H9 (cell line): ENCODE measurements at regions not wholly inside any gene's neighbourhood (a gene's known extent, or its start where the extent isn't known, plus 50 kb on each side); places are given as distances from the start of the nearest gene placed in this dataset.

ENCODE experiments used
- DNase-seq: peaks from one replicate; pipeline ENCODE4 v3.0.0-alpha.2; 2017
- H2AFZ ChIP-seq: one replicate; pipeline ENCODE4 v1.6.1; 2013; ENCODE audit warnings: mild to moderate bottlenecking, low read length, control low read depth, moderate library complexity
- H2AK5ac ChIP-seq: 2 replicates; pipeline ENCODE4 v1.6.1; 2013; ENCODE audit warnings: low read length, control low read depth, mixed read lengths; ENCODE audit not compliant: insufficient read length
- H2BK120ac ChIP-seq: one replicate; pipeline ENCODE4 v1.6.1; 2013; ENCODE audit warnings: low read depth, mild to moderate bottlenecking, low read length, control low read depth, inconsistent platforms; ENCODE audit not compliant: poor library complexity, severe bottlenecking
- H2BK12ac ChIP-seq: 2 replicates; pipeline ENCODE4 v1.6.1; 2013; ENCODE audit warnings: low read length, control low read depth, mixed read lengths, low read depth; ENCODE audit not compliant: insufficient read length
- H2BK15ac ChIP-seq: 2 replicates; pipeline ENCODE4 v1.6.1; 2013; ENCODE audit warnings: low read depth, low read length, control low read depth
- H2BK20ac ChIP-seq: one replicate; pipeline ENCODE4 v1.6.1; 2013; ENCODE audit warnings: low read depth, mild to moderate bottlenecking, low read length, control low read depth, inconsistent platforms; ENCODE audit not compliant: poor library complexity, severe bottlenecking
- H2BK5ac ChIP-seq: 2 replicates; pipeline ENCODE4 v1.6.1; 2013; ENCODE audit warnings: low read length, control low read depth, mixed read lengths; ENCODE audit not compliant: insufficient read length
- H3K14ac ChIP-seq: 2 replicates; pipeline ENCODE4 v1.6.1; 2013; ENCODE audit warnings: low read length, control low read depth; ENCODE audit not compliant: insufficient read depth
- H3K18ac ChIP-seq: 2 replicates; pipeline ENCODE4 v1.6.1; 2013; ENCODE audit warnings: low read depth, mild to moderate bottlenecking, mixed read lengths, low read length, control low read depth; ENCODE audit not compliant: insufficient read length
- H3K23ac ChIP-seq: 2 replicates; pipeline ENCODE4 v1.6.1; 2013; ENCODE audit warnings: low read length, control low read depth, mixed read lengths, low read depth; ENCODE audit not compliant: insufficient read length
- H3K23me2 ChIP-seq: 2 replicates; pipeline ENCODE4 v1.6.1; 2013; ENCODE audit warnings: low read depth, mild to moderate bottlenecking, mixed read lengths, low read length, control low read depth; ENCODE audit not compliant: insufficient read length, poor library complexity, severe bottlenecking
- H3K27ac ChIP-seq: 2 replicates; pipeline ENCODE4 v1.5.1; 2013; ENCODE audit warnings: low read length, control low read depth, mixed read lengths, low read depth; ENCODE audit not compliant: insufficient read length
- H3K27me3 ChIP-seq: 2 replicates; pipeline ENCODE4 v1.6.1; 2013; ENCODE audit warnings: low read length, control low read depth, inconsistent platforms; ENCODE audit not compliant: insufficient read depth
- H3K4ac ChIP-seq: 2 replicates; pipeline ENCODE4 v1.6.1; 2013; ENCODE audit warnings: low read depth, mild to moderate bottlenecking, control low read depth, inconsistent platforms, low read length, moderate library complexity
- H3K4me1 ChIP-seq: 2 replicates; pipeline ENCODE4 v1.6.1; 2013; ENCODE audit warnings: low read length, control low read depth, inconsistent platforms; ENCODE audit not compliant: insufficient read depth
- H3K4me2 ChIP-seq: 2 replicates; pipeline ENCODE4 v1.6.1; 2013; ENCODE audit warnings: low read length, control low read depth, mixed read lengths; ENCODE audit not compliant: insufficient read length, insufficient read depth
- H3K56ac ChIP-seq: 2 replicates; pipeline ENCODE4 v1.6.1; 2013; ENCODE audit warnings: low read depth, mild to moderate bottlenecking, mixed read lengths, low read length, control low read depth; ENCODE audit not compliant: insufficient read length
- H3K79me1 ChIP-seq: 2 replicates; pipeline ENCODE4 v1.6.1; 2013; ENCODE audit warnings: low read depth, mild to moderate bottlenecking, moderate library complexity, low read length, control low read depth, inconsistent platforms; ENCODE audit not compliant: insufficient read depth, poor library complexity, severe bottlenecking
- H3K79me2 ChIP-seq: 2 replicates; pipeline ENCODE4 v1.6.1; 2013; ENCODE audit warnings: low read length, control low read depth, inconsistent platforms; ENCODE audit not compliant: insufficient read depth
- H3K9ac ChIP-seq: 2 replicates; pipeline ENCODE4 v1.6.1; 2013; ENCODE audit warnings: low read length, control low read depth, mixed read lengths; ENCODE audit not compliant: insufficient read length; ENCODE audit errors: extremely low read depth
- H3K9me3 ChIP-seq: one replicate; pipeline ENCODE4 v1.6.1; 2013; ENCODE audit warnings: low read depth, low read length, inconsistent platforms; ENCODE audit not compliant: control insufficient read depth
- H3T11ph ChIP-seq: one replicate; pipeline ENCODE4 v1.6.1; 2013; ENCODE audit warnings: mild to moderate bottlenecking, low read length, control low read depth, inconsistent platforms
- H4K20me1 ChIP-seq: one replicate; pipeline ENCODE4 v1.6.1; 2013; ENCODE audit not compliant: control insufficient read depth, insufficient read length, insufficient read depth
- H4K5ac ChIP-seq: 2 replicates; pipeline ENCODE4 v1.6.1; 2013; ENCODE audit warnings: low read depth, mild to moderate bottlenecking, mixed read lengths, low read length, control low read depth; ENCODE audit not compliant: insufficient read length
- H4K8ac ChIP-seq: replicated peaks from 2 replicates; pipeline ENCODE4 v1.6.1; 2013; ENCODE audit warnings: low read length, control low read depth, mixed read lengths, low read depth; ENCODE audit not compliant: insufficient read length
- H4K91ac ChIP-seq: 2 replicates; pipeline ENCODE4 v1.6.1; 2013; ENCODE audit warnings: low read depth, mild to moderate bottlenecking, moderate library complexity, mixed read lengths, low read length, control low read depth; ENCODE audit not compliant: insufficient read length
- H3K27ac Mint-ChIP-seq, 3 experiments: 2 replicates in 2 of 3; 3 replicates in 1 of 3; pipeline ENCODE4 v1.8.0; 2020 to 2021; ENCODE audit warnings: mixed read lengths in 3 of 3, mild to moderate bottlenecking in 1 of 3, moderate library complexity in 1 of 3
- H3K27me3 Mint-ChIP-seq: 2 replicates; pipeline ENCODE4 v1.8.0; 2021; ENCODE audit warnings: low read depth, mild to moderate bottlenecking, moderate library complexity, mixed read lengths
- H3K36me3 Mint-ChIP-seq, 3 experiments: 2 replicates in 2 of 3; 3 replicates in 1 of 3; pipeline ENCODE4 v1.8.0; 2020 to 2021; ENCODE audit warnings: low read depth in 3 of 3, mixed read lengths in 3 of 3; ENCODE audit not compliant: insufficient read depth in 1 of 3
- H3K4me1 Mint-ChIP-seq, 2 experiments: 2 replicates each; pipeline ENCODE4 v1.8.0; 2020; ENCODE audit warnings: mixed read lengths in 2 of 2
- H3K4me3 Mint-ChIP-seq, 2 experiments: 2 replicates in 1 of 2; 3 replicates in 1 of 2; pipeline ENCODE4 v1.8.0; 2020 to 2021; ENCODE audit warnings: mild to moderate bottlenecking in 2 of 2, mixed read lengths in 2 of 2, moderate library complexity in 1 of 2
- H3K9me3 Mint-ChIP-seq, 2 experiments: 2 replicates in 1 of 2; 3 replicates in 1 of 2; pipeline ENCODE4 v1.8.0; 2020; ENCODE audit warnings: mild to moderate bottlenecking in 2 of 2, mixed read lengths in 2 of 2, moderate library complexity in 1 of 2
- WGBS: extraction: QIAGEN DNeasy Blood & Tissue Kit; methylation state at CpG from one replicate; pipeline ENCODE4 v1.1.7; 2013; ENCODE audit warnings: missing lambda C conversion rate, low lambda C conversion rate, mixed read lengths; ENCODE audit not compliant: insufficient read length; ENCODE audit errors: extremely low coverage; 5-methylcytosine and 5-hydroxymethylcytosine counted together
- TF ChIP-seq, protein P1 (sequence below): fragments of 200-600 bp; sonication (generic); conservative IDR thresholded peaks from 3 replicates; pipeline ENCODE4 v1.8.0; 2021; ENCODE audit warnings: antibody characterized with exemption, mild to moderate bottlenecking

GRCh38 chr1:69491416-69491815, 76.3 kb upstream of the LRRC7 start:
- Mint-ChIP-seq H3K4me1 (peaks cover 0 to 10% of the 10 kb centered on the region in 2 experiments; a peak in 2 of 4 replicates), H3K9me3 (peaks cover 3 to 6% of the 10 kb centered on the region in 2 experiments; a peak in 3 of 5 replicates), H3K27me3 (no peaks in the 10 kb centered on the region), H3K4me3 (no peak overlapping the region), H3K27ac (no peak overlapping the region), H3K36me3 (no peaks in the 10 kb centered on the region; a peak in 1 of 7 replicates)
- no peak overlapping the region for H3K9ac ChIP-seq
- H4K91ac ChIP-seq, result no peak overlapping the region
- H3K4me1 ChIP-seq, result no peaks in the 10 kb centered on the region
- no peak overlapping the region for H2AK5ac ChIP-seq
- no peaks in the 10 kb centered on the region for H3K79me1 ChIP-seq
- no peak overlapping the region for H3T11ph ChIP-seq
- H4K5ac ChIP-seq, result no peak overlapping the region
- no peak overlapping the region for H3K23ac ChIP-seq
- no peak overlapping the region for H3K27ac ChIP-seq
- H3K27me3 ChIP-seq, result no peaks in the 10 kb centered on the region
- H2AFZ ChIP-seq, result no peak overlapping the region
- no peak overlapping the region for H3K14ac ChIP-seq
- no peak overlapping the region for H2BK120ac ChIP-seq
- TF ChIP-seq, protein P1, sequence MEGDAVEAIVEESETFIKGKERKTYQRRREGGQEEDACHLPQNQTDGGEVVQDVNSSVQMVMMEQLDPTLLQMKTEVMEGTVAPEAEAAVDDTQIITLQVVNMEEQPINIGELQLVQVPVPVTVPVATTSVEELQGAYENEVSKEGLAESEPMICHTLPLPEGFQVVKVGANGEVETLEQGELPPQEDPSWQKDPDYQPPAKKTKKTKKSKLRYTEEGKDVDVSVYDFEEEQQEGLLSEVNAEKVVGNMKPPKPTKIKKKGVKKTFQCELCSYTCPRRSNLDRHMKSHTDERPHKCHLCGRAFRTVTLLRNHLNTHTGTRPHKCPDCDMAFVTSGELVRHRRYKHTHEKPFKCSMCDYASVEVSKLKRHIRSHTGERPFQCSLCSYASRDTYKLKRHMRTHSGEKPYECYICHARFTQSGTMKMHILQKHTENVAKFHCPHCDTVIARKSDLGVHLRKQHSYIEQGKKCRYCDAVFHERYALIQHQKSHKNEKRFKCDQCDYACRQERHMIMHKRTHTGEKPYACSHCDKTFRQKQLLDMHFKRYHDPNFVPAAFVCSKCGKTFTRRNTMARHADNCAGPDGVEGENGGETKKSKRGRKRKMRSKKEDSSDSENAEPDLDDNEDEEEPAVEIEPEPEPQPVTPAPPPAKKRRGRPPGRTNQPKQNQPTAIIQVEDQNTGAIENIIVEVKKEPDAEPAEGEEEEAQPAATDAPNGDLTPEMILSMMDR, result no peak
- no peak overlapping the region for H3K18ac ChIP-seq
- no peak overlapping the region for H2BK5ac ChIP-seq
- no CpG with 5 or more reads among the region's 2 CpGs for WGBS
- H3K4me2 ChIP-seq, result no peak overlapping the region
- H2BK12ac ChIP-seq, result no peak overlapping the region
- H2BK20ac ChIP-seq, result no peak overlapping the region
- H3K4ac ChIP-seq, result no peak overlapping the region
- no peaks in the 10 kb centered on the region for H3K23me2 ChIP-seq
- H3K56ac ChIP-seq, result no peak overlapping the region
- no peaks in the 10 kb centered on the region for H3K9me3 ChIP-seq
- no peak overlapping the region for H4K8ac ChIP-seq
- no peak overlapping the region for H2BK15ac ChIP-seq
- no peaks in the 10 kb centered on the region for H3K79me2 ChIP-seq
- H4K20me1 ChIP-seq, result no peaks in the 10 kb centered on the region
- DNase-seq, result no peak
